SK-N-SH treated with all-trans-retinoic acid at 6 μM for 48 hours (cell line): ENCODE measurements at regions not wholly inside any gene's neighbourhood (a gene's known extent, or its start where the extent isn't known, plus 50 kb on each side); places are given as distances from the start of the nearest gene placed in this dataset.

Experiments
- TCF4 ChIP-seq: fragments of 250-450 bp; sonication (Bioruptor Pico); IDR thresholded peaks from 2 replicates; pipeline ENCODE4 v1.8.0; 2021; ENCODE audit warnings: mild to moderate bottlenecking, moderate library complexity, borderline replicate concordance
- TSHZ2 ChIP-seq: fragments of 250-450 bp; sonication (Bioruptor Pico); IDR thresholded peaks from 2 replicates; pipeline ENCODE4 v1.5.0; 2020; ENCODE audit warnings: mild to moderate bottlenecking, moderate library complexity
- ZFP3 ChIP-seq: fragments of 250-450 bp; sonication (Bioruptor Pico); IDR thresholded peaks from 2 replicates; pipeline ENCODE4 v1.5.0; 2020; ENCODE audit warnings: mild to moderate bottlenecking, moderate library complexity
- ZNF565 ChIP-seq: fragments of 450-650 bp; formaldehyde crosslinking; conservative IDR thresholded peaks from 2 replicates; pipeline ENCODE4 v1.5.0; 2020; ENCODE audit warnings: low read depth, mild to moderate bottlenecking, moderate library complexity

- no peak for TF ChIP-seq TSHZ2 (CRISPR knock-in tag)
- no peak for TF ChIP-seq ZFP3 (CRISPR knock-in tag)
- TF ChIP-seq ZNF565: no peak
- TF ChIP-seq TCF4 (CRISPR knock-in tag): no peak
Observed at GRCh38 chr1:43107664-43108063, 64.4 kb downstream of the EBNA1BP2 start.
